ENCODE measurements at regions not wholly inside any gene's neighbourhood (a gene's known extent, or its start where the extent isn't known, plus 50 kb on each side); places are given as distances from the start of the nearest gene placed in this dataset.
"Not testable (repeated sequence)": the region's sequence is repeated elsewhere in the genome, so short reads cannot be mapped to it uniquely, and the experiment has no call there.

- TF ChIP-seq, protein P1, sequence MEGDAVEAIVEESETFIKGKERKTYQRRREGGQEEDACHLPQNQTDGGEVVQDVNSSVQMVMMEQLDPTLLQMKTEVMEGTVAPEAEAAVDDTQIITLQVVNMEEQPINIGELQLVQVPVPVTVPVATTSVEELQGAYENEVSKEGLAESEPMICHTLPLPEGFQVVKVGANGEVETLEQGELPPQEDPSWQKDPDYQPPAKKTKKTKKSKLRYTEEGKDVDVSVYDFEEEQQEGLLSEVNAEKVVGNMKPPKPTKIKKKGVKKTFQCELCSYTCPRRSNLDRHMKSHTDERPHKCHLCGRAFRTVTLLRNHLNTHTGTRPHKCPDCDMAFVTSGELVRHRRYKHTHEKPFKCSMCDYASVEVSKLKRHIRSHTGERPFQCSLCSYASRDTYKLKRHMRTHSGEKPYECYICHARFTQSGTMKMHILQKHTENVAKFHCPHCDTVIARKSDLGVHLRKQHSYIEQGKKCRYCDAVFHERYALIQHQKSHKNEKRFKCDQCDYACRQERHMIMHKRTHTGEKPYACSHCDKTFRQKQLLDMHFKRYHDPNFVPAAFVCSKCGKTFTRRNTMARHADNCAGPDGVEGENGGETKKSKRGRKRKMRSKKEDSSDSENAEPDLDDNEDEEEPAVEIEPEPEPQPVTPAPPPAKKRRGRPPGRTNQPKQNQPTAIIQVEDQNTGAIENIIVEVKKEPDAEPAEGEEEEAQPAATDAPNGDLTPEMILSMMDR (IDR thresholded peaks at IDR 0.05) = not testable (repeated sequence)
- TF ChIP-seq POLR2A (IDR thresholded peaks at IDR 0.05) = not testable (repeated sequence)
Measured at GRCh38 chr16:33623535-33624077, 164.2 kb downstream of the TP53TG3F start.

Data from testis (tissue), 2 donors.